ENCODE measurements at regions not wholly inside any gene's neighbourhood (a gene's known extent, or its start where the extent isn't known, plus 50 kb on each side); places are given as distances from the start of the nearest gene placed in this dataset.

GRCh38 chr10:7477538-7478334 is 66.9 kb upstream of the SFMBT2 start:
- no peak for DNase-seq

- DNase-seq = no peak
Measured at GRCh38 chr10:7475939-7476338, 65.1 kb upstream of the SFMBT2 start.

GRCh38 chr10:7475046-7475911 is 64.4 kb upstream of the SFMBT2 start:
- DNase-seq = no peak

- DNase-seq = no peak
Measured at GRCh38 chr10:7474388-7474787, 63.6 kb upstream of the SFMBT2 start.

GRCh38 chr10:7473474-7473873 is 62.6 kb upstream of the SFMBT2 start:
- DNase-seq = no peak

GRCh38 chr10:7471720-7472367 is 61.0 kb upstream of the SFMBT2 start:
- no peak for DNase-seq

GRCh38 chr10:7470371-7470770 is 59.5 kb upstream of the SFMBT2 start:
- no peak for DNase-seq

- no peak for DNase-seq
Measured at GRCh38 chr10:7467031-7467667, 56.3 kb upstream of the SFMBT2 start.

- DNase-seq = no peak
Measured at GRCh38 chr10:7464691-7465090, 53.9 kb upstream of the SFMBT2 start.

Data from hematopoietic multipotent progenitor cell treated with erythropoietin and hydrocortisone succinate and interleukin-3 and kit ligand, for 4 days (in vitro differentiated cells).